ENCODE measurements at regions not wholly inside any gene's neighbourhood (a gene's known extent, or its start where the extent isn't known, plus 50 kb on each side); places are given as distances from the start of the nearest gene placed in this dataset.
"Not testable (repeated sequence)": the region's sequence is repeated elsewhere in the genome, so short reads cannot be mapped to it uniquely, and the experiment has no call there.

DNA sequence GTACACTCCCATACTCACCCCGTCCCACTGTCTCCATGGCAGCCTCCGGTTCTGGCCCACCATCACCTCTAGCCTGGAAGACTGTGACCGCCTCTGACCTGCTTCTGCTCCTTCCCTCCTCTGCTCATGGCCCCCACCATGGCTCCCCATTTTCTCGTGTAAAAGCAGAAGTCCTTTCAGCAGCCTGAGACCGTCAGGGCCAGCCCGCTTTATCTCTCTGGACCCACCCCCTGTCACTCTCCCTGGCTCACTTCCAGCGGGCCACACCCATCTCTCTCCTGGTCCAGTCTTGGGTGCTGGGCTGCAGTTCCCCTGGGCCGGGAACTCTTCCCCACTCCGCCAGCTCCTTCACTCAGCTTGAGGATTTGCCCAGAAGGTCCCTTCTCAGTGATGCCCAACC is 96.0 kb upstream of the RUFY1 start:
- no peak for DNase-seq

DNA sequence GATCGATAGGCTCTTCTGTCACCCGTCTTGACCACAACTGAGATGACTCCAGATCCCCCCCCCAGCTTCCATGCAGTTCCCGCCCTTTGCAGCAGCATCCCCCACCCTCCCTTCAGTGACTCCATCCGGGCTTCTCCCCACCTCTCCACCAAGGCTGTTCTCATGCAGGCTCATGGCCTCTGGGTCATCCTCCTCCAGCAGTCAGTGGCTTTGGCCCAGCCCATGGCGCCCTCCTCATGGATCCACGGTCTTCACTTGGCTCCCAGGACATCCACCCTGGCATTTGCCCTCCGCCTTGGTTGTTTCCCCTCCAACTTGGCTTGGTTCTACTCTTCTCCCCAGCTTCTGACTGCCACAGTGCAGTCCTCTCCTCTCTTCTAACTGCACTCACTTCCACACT is 96.7 kb upstream of the RUFY1 start:
- no peak for DNase-seq

DNA sequence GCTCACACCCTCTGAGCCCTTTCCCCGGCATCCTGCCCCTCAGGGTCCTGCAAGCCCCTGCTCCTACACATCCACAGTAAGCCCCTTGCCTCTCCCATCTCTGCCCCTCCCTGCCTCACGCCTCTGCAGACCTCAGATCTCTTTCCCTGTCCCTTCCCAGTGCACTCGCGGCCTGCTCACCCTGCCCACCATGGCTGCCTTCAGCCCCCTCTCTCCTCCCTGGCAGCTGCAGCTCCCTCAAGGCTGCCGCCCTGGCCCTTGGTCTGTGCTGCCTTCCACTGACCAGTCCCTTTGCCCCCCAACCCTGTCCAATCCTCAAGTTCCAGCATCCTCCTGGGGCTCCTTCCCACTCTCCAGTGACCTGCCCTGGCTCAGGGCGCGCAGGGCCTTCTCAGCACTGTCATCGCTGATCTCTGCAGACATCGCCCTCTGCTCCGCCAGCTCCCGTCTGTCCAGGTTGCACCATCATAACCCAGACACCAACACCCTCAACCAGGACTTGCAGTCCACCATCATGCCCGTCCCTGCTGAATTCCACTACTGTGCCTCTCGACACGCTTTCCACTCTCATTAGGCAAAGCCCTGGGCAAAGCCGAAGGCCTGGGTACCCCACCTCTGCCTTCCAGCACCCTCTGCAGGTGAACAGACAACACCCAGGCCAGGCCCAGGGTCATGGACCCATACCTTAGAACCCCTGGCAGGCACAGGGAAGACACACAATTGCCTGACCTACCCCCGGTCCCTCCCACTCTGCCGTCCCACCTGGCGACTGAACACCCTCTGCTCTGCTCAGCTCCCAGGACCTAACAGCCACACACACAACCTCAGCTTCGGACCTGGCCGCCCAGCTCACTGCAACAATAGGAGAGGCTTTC is 97.8 kb upstream of the RUFY1 start:
- no peak for DNase-seq

DNA sequence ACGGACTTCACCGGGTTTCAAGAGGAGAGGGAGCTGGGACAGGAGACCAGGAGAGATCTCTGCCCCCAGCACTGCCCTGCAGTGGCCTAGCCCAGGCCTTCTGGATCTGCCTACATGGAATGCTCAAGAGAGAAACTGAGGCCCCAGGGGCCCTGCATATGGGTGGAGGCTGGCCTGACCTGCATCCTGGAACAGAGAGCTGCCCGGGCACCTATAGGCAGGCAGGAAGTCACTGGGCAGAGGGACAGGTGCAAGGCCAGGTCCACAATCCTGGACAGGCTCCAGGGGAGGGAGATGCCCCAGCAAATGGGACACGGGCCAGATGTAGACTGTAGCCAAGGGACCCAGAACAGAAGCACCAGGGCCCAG is 98.5 kb upstream of the RUFY1 start:
- no peak for DNase-seq

DNA sequence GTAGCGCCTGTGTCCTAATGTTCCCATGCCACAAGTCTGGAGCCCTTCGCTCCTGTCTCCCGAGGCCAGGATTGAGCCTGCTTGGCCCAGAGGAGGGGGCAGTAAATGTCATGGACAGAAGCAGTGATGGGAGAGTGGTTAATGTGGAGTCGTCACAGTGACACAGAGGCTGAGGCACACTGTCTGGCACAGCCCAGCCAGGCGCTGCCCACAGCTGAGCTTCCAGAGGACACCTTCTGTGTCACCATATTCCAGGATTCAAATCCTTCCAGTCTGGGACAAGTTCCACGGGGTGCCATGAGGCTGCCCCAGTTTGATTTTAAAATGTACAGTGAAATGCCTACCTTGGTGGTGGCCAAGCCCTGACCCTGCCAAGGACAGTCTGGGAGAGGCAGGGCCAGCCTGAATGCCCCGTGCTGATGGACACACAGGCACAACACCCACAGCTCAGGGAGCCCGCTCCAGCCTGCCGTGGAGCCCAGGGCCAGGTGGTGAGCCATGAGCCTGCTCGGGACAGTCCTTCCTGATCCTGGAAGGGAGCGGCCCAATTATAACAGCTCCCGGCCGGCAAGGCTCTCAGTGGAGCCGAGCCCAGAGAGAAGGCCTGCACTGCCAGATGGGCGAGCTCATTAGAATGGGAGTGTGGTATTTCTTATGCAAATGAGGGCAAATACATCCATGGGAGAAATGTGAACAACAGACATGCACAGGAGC is 99.1 kb upstream of the RUFY1 start:
- DNase-seq = no peak

DNA sequence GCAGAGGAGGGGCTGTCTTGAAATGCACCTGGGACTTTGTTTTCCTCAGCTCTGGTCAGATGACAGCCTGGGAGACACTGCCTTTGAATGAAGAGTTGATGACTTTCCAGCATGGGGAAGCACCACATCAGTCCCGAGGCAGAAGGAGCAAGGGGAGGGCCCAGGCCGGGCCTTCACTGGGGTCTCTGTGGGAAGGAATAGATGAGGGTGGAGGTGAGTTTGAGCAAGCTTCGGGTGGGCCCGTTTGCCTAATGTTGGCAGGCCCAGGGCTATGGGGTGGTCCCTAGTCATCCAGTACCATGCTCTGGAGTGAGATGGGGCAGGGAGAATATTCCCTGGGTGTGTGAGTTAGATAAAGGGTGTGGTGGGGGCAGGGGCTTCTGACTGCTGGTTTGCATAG is 100.4 kb upstream of the RUFY1 start:
- DNase-seq = not testable (repeated sequence)

DNA sequence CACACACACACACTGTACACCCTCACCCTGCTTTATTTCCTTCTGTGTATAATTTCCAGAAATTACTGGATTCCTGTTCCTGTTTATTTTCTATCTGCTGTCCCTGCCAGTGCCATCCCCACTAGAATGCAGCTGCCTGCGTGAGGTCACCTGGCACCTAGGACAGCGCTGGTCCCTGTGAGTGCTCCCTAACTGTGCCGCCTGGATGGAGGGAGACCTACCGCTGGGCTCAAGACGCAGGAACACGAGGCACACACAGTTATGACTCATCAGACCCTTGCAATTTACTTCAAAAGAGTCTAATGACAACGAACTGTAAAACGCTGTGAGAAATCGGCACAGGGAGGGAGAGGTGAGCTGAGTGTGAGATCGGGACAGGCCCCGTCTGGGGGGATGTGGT is 102.1 kb upstream of the RUFY1 start:
- DNase-seq = not testable (repeated sequence)

DNA sequence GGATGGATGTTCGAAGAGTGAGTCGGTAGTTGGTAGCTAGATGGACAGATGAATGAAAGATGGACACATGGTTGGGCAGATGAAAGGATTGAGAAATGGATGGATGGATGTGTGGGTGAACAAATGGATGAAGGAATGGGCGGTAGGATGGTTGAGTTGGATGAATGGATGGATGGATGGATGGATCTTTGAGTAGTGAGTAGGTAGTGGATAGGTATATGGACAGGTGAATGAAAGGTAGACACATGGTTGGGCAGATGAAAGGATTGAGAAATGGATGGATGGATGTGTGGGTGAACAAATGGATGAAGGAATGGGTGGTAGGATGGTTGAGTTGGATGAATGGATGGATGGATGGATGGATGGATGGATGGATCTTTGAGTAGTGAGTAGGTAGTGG is 97.0 kb upstream of the ADAMTS2 start:
- DNase-seq = not testable (repeated sequence)

DNA sequence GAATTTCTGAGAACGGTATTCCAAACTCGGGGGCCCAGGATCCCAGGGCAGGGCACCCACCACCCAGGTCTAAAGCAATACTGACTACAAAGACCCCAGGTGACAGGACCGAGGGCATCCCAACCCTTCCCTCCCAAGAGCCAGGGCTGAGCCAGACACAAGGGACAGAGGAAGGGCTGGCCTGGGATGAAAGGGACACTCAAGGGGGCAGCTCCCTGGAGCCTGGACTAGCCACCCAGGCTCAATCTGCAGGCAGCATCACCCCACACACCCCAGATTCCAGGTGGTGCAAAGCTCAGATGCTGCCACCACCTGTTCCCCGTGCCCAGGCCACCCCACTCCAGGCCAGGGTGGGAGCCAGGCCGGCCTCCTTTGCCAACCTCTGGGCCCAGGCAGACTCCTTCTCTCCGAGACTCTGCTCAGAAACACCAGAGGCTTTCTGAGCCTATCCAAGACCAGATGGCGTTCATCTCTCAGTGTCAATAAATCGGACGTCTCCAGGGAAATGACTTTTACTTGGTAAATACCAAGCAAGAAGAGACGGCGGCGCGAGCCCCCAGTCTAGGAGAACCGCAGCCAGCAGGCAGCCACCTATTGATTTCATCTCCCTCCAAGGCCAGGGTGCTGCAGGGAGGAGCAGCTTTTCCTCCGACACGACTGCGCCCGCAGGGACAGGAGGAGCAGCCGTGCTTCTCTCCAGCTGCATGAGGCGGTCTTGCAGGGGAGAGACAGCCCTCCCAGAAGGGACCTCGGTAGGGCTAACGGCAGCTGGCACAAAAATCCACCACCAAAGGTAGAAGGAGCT is 94.1 kb upstream of the ADAMTS2 start:
- peak; percentile 98 for DNase-seq

DNA sequence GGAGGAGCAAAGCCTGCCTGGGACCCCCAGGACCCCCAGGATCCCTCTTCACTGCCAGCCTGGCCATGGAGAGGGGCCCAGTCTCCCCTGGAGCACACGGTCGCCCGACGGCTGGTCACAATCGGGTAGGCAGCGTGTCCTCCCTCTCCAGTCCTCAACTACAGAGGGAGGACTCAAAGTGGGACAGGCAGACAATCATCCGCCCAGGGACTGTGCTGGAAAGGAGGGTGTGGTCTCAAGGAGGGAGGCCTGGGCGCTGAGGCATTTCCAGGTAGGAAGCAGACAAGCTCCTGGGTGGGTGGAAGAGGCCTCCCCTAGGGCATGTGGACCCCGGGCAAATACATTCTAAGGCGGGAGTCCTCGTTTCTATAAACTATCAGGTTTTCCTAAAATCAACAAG is 93.2 kb upstream of the ADAMTS2 start:
- DNase-seq = peak; percentile 27

DNA sequence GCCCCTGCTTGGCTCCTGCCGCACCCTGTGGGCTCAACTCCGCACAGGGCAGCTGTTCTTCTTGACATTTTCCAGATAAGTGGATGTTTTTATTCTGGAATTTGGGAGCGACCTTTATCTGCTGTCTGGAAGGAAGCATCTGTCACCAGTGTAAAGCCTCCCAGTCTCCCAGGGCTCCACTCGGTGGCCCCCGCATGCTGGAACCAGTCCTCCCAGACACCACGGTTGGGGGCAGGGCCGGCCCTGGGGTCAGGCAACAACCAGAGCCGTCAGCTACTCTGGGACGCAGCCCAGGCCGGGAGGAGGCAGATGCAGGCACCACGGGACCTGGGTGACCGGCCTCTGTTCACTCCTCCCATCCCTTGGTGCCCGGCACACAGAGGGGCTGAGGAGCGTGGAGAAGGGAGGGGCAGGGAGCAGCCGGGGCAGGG is 92.8 kb upstream of the ADAMTS2 start:
- peak; percentile 61 for DNase-seq

DNA sequence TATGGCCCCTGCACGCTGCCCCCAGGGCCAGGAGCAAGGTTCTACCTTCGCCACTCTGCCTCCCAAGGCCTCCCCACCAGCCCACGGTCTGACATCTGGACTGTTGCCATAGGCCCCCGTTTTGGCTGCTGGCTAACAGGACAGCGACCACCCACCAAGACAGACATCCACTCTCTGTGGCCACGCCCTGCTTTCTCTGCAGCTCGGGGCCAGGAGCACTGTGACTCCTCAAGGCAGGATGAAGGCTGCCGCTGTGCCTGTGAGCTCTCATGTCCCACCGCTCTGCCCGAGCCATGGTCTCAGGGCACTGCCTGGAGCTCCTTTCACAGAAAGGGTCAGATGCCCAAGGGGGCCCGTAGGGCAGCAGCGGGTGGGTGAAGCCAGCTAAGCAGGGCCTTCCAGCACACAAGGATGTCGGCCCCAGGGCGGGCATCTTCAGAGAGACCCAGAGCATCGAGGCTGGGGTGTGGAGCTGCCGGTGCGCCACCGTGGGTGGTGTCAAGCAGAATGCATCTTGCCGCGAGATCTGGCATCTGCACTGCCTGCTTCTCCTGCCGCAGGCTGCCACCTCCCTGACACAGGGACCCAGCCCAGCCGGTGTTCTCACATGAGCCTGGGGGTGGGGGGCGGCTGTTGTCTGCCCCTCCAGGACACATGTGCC is 92.2 kb upstream of the ADAMTS2 start:
- no peak for DNase-seq

DNA sequence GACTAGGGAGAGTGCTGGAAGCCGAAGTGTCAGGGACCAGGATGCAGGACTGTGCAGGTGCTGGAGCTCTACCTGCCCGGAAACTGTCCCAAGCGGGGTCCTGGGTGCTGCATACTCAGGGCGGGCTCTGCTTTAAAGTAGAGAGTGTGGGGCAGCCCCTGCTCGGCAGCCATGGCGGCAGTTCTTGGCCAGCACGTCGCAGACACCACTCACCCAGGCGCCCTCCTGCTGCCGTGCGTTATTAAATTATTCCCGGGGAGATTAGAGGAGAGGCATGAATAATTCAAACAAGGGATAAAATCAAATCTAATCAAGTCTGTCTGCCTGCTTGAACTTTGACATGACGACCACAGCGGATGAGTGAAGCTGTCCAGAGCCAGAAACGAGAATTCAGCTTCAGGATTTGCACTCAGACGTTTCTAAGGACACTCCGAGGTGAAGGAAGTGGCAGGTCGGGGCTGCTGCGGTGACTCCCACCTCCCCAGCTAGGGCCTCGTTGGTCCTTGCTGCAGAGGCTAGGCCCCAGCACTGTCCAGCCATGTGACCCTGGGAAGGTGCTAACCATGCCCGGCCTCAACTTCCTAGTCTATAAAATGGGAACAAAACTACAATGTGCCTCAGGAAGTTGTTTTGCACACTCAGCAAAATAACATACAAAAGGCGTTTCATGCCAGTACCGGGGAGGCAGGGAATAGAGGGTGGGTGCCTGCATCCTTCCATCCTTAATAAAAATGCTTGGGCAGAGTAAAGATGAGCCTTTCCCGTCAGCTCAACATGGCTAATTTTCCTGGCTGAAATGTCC is 91.3 kb upstream of the ADAMTS2 start:
- DNase-seq = peak; percentile 31

DNA sequence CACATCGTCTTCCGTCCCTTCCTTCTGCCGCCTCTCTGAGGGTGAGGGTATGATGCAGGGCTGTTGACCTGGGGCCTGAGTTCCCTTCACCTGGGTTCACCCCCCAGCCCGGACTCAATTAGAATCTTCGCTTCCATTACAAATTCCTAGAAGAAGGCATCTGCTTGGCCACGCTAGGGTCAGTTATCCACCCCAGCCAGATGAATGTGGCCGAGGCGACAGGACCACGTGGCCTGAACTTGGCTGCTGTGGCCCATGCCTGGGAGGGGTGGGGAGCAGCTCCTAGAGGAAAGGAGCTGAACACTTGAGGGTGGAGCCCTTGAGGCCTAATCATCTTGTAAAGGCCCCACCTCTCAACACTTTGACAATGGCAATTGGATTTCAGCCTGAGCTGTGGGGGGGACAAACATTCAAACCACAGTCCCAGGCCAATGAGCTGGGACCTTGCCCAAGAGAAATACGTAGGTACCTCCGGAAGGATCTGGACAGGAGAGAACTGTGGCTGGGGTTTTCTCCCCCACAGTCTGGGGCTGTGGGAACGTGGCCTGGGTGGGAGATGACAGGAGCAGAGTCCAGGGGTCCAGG is 90.6 kb upstream of the ADAMTS2 start:
- DNase-seq = peak; percentile 19

DNA sequence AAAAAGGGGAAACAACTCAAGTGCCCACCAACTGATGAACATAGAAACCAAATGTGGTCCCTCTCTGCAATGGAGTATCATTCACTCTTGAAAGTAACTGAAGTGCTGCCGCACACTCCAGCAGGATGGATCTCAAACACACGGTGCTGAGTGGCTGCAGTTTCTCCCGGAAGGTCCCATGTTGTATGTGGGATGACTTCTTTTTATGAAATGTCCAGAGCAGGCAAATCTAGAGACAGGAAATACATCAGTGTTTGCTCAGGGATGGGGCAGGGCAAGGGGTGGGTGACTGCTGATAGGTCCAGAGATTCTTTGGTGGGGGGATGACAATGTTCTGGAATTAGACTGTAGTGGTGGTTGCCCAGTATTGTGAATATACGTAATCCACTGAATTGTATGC is 89.9 kb upstream of the ADAMTS2 start:
- DNase-seq = no peak

DNA sequence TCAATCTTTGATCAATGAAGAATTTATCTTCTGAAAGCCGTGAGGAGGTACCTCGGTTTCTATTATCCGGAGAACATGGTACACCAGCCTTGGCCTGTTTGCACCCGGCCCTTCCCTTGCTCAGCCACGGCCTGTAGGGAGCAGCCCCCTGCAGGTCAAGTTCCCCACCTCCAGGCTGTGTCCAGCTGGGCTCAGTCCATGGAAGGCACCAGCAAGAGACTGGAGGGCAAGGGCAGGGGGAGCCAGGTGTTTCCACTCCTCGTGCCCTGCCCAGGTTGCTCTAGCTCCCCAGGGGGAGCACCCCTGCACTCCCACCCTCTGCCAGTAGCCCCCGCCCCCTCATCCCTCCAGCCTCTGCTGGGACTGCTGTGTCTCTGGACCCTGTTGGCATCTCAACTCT is 87.3 kb upstream of the ADAMTS2 start:
- DNase-seq = no peak

DNA sequence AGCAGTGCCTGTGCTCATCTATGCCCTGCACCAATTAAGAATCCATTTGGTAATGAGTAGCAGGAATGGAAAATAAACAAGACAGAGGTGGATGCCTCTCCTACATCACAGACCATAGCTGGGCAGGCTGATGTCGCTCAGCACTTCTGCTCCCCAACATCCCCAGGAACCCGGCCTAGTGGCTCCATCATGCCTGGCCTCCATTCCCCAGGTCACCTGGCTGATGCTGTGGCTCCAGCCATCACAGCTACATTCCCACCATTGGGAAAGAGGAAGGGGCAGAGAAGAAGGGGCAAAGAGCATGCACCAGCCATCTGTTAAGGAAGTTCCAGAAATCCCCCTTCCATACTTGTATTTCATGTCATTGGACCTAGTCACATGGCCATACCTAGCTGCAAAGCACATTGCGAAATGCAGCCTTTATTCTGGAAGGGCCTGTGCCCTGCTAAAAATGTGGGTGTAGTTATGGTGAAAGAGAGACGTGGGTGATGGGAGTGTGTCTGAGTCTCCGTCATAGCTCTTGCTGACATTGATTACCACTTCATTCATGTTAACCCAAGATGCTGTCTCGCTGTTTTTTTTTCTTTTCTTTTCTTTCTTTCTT is 86.1 kb upstream of the ADAMTS2 start:
- no peak for DNase-seq

DNA sequence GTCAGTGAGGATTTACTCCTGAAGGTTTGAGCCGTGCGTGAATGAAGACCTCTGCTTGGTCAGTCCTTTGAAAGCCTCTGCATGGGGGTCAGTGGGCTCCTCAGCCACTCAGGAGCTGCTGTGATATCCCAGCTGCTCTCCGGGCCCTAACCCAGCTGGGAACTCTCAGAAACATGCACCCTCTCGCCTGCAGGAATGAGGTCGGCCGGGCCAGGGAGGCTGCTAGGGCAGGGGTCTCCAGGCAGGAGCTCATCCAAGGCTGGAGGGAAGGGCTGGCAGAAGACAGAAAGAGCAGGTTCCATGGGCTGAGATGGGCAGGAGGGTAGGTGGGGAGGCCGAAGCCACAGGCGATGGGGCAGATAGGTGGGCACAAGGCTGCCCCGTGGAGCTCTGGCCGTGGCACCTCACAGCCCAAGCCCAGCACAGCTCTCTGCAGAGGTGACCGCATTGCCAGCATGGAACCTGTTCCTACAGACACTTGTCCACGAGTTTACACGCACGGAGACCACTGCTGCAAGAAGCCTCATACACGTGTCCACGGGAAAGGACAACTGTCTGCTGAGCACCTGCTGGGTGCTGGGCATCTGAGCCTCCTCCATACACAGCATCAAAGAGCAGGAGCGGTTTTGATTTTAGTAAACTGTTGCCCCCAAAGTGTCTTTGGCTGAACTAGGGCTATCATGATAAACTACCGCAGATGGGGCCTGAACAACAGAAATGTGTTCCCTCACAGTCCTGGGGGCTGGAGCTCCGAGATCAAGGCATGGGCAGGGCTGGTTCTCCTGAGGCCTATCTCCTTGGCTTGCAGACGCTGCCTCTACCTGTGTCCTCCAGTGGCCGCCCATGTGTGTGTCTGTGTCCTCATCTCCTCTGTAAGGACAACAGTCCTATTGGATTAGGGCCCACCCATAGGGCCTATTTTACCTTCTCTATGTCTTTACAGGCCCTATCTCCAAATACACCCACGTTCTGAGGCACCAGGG is 85.2 kb upstream of the ADAMTS2 start:
- DNase-seq = no peak

DNA sequence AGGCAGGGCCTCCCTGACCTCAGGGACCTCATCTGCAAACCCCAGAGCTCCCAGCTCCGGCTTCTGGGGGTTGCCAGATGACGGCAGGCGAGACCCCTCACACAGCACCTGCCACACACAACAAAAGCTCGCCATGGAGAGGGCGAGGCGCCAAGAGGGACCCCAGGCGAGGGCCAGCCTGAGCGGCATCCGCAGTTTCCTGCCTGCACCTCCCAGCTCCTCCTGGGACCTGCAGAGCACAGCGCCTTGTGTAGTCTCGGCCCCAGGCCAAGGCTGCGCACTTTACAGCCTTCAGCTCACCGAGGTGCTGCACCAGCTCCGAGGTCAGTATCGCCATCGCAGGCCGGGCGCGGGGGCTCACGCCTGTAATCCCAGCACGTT is 82.4 kb upstream of the ADAMTS2 start:
- DNase-seq = no peak

DNA sequence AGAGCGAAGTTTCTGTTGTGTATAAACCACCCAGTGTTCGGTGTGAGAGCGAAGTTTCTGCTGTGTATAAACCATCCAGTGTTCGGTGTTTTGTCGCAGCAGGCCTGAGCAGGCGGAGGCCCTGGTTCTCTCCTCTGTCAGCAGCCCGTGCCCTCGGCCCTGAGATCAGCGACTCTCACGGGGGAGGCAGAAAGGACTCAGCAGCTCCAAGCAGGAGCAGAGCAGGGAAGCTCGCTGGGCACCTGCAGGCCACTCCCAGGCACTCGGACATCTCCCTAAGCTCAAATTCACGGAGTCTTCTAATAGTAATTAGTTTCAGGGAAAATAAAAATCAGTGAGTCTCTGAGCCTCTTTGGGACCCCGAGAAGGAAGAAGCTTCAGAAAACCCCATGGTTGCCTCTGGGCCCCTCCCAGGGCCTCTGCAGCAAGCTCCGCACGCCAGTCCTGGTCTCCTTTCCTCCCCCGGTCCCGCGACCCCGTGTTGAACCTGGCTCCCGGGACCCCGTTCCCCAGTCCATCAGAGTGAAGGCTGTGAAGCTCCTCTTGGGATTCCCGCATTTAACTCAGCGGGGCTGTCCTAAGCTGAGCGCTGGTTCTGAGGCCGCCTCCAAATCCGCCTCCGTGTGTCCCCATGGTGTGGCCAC is 81.9 kb upstream of the ADAMTS2 start:
- no peak for DNase-seq

All from NCI-H82 (cell line).